ENCODE measurements at regions not wholly inside any gene's neighbourhood (a gene's known extent, or its start where the extent isn't known, plus 50 kb on each side); places are given as distances from the start of the nearest gene placed in this dataset.

- no peak for DNase-seq
Measured at GRCh38 chr5:136682986-136683385, 317.6 kb upstream of the TRPC7 start.

GRCh38 chr5:136679233-136679632 is 313.9 kb upstream of the TRPC7 start:
- no peak for DNase-seq

- no peak for DNase-seq
Measured at GRCh38 chr5:136677217-136677616, 311.9 kb upstream of the TRPC7 start.

GRCh38 chr5:136676685-136677084 is 311.3 kb upstream of the TRPC7 start:
- DNase-seq: peak; percentile 57

- DNase-seq: no peak
Measured at GRCh38 chr5:136675769-136676168, 310.4 kb upstream of the TRPC7 start.

GRCh38 chr5:136674178-136674577 is 308.8 kb upstream of the TRPC7 start:
- no peak for DNase-seq

- DNase-seq: no peak
Measured at GRCh38 chr5:136667789-136668188, 302.4 kb upstream of the TRPC7 start.

- no peak for DNase-seq
Measured at GRCh38 chr5:136666970-136667620, 301.8 kb upstream of the TRPC7 start.

GRCh38 chr5:136665331-136665730 is 300.0 kb upstream of the TRPC7 start:
- DNase-seq: no peak

GRCh38 chr5:136661026-136661425 is 295.7 kb upstream of the TRPC7 start:
- no peak for DNase-seq

GRCh38 chr5:136656811-136657210 is 291.5 kb upstream of the TRPC7 start:
- DNase-seq: no peak

GRCh38 chr5:136655468-136655867 is 290.1 kb upstream of the TRPC7 start:
- DNase-seq: no peak

GRCh38 chr5:136646915-136647314 is 281.6 kb upstream of the TRPC7 start:
- DNase-seq: no peak

GRCh38 chr5:136642976-136643375 is 277.6 kb upstream of the TRPC7 start:
- no peak for DNase-seq

- no peak for DNase-seq
Measured at GRCh38 chr5:136639616-136640015, 274.3 kb upstream of the TRPC7 start.

GRCh38 chr5:136638084-136638483 is 272.7 kb upstream of the TRPC7 start:
- DNase-seq: no peak

GRCh38 chr5:136636001-136636400 is 270.7 kb upstream of the TRPC7 start:
- no peak for DNase-seq

- no peak for DNase-seq
Measured at GRCh38 chr5:136631186-136631585, 265.8 kb upstream of the TRPC7 start.

- peak; percentile 87 for DNase-seq
Measured at GRCh38 chr5:136629125-136629792, 263.9 kb upstream of the TRPC7 start.

- DNase-seq: no peak
Measured at GRCh38 chr5:136626531-136626930, 261.2 kb upstream of the TRPC7 start.

GRCh38 chr5:136622747-136623146 is 257.4 kb upstream of the TRPC7 start:
- DNase-seq: no peak

GRCh38 chr5:136621743-136622142 is 256.4 kb upstream of the TRPC7 start:
- DNase-seq: no peak

GRCh38 chr5:136620621-136621020 is 255.3 kb upstream of the TRPC7 start:
- no peak for DNase-seq

- DNase-seq: peak; percentile 83
Measured at GRCh38 chr5:136620016-136620419, 254.7 kb upstream of the TRPC7 start.

- no peak for DNase-seq
Measured at GRCh38 chr5:136619556-136619955, 254.2 kb upstream of the TRPC7 start.
